Osteocyte (in vitro differentiated cells): ENCODE measurements at regions not wholly inside any gene's neighbourhood (a gene's known extent, or its start where the extent isn't known, plus 50 kb on each side); places are given as distances from the start of the nearest gene placed in this dataset.

Source experiments
- DNase-seq: peaks from one replicate; pipeline ENCODE4 v3.0.0; 2021; ENCODE audit warnings: mixed read lengths; ENCODE audit not compliant: unreplicated experiment; ENCODE audit errors: extremely low spot score
- H3K27ac Mint-ChIP-seq: one replicate; pipeline ENCODE4 v1.8.0; 2021; ENCODE audit warnings: mild to moderate bottlenecking, mixed read lengths; ENCODE audit not compliant: unreplicated experiment
- H3K27me3 Mint-ChIP-seq: one replicate; pipeline ENCODE4 v1.8.0; 2021; ENCODE audit warnings: mixed read lengths; ENCODE audit not compliant: unreplicated experiment
- H3K36me3 Mint-ChIP-seq: one replicate; pipeline ENCODE4 v1.8.0; 2021; ENCODE audit warnings: mixed read lengths; ENCODE audit not compliant: unreplicated experiment
- H3K4me1 Mint-ChIP-seq: one replicate; pipeline ENCODE4 v1.8.0; 2021; ENCODE audit warnings: mixed read lengths; ENCODE audit not compliant: unreplicated experiment
- H3K4me3 Mint-ChIP-seq: one replicate; pipeline ENCODE4 v1.8.0; 2021; ENCODE audit warnings: mild to moderate bottlenecking, moderate library complexity, mixed read lengths; ENCODE audit not compliant: unreplicated experiment
- H3K9me3 Mint-ChIP-seq: one replicate; pipeline ENCODE4 v1.8.0; 2021; ENCODE audit warnings: mixed read lengths; ENCODE audit not compliant: unreplicated experiment
- CTCF ChIP-seq: fragments of 200-600 bp; sonication (generic); IDR thresholded peaks from 2 replicates; pipeline ENCODE4 v1.5.0; 2021; ENCODE audit warnings: antibody characterized with exemption, mild to moderate bottlenecking, moderate library complexity

DNA sequence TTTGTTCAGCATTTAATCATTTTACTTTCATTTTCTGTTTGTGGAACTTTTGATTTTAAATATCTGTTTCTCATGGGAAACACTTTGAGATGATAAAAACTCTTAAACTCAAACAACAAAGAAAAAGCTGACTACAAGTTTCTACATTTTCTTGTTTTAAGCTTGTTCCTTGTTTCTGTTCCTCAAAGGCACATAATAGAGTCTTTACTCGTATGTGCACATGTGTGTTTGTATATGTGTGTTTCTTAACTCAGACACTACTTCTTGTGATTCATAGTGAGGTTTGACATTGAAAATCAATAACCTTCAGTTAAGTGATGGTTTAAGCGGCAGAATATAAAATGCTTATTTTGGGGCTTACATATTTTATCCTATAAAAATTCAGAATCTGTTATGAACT lies 786.7 kb upstream of the EPHA6 start:
- H3K36me3 Mint-ChIP-seq: no peaks in the 10 kb centered on the region
- DNase-seq: no peak

GRCh38 chr3:96039632-96040031 lies 774.8 kb upstream of the EPHA6 start:
- no peak for DNase-seq
- Mint-ChIP-seq H3K27ac (no peak overlapping the region), H3K27me3 (no peaks in the 10 kb centered on the region), H3K36me3 (no peaks in the 10 kb centered on the region), H3K4me1 (no peaks in the 10 kb centered on the region), H3K9me3 (no peaks in the 10 kb centered on the region), H3K4me3 (no peak overlapping the region)
- no peak for TF ChIP-seq CTCF

More for the DNA sequence above, 786.7 kb upstream of the EPHA6 start:
- Mint-ChIP-seq H3K4me1 (no peaks in the 10 kb centered on the region), H3K9me3 (no peaks in the 10 kb centered on the region), H3K4me3 (no peak overlapping the region), H3K27ac (no peak overlapping the region), H3K27me3 (no peaks in the 10 kb centered on the region)
- no peak for TF ChIP-seq CTCF

GRCh38 chr3:96059301-96059700 lies 755.1 kb upstream of the EPHA6 start:
- H3K27ac Mint-ChIP-seq: no peak overlapping the region
- no peaks in the 10 kb centered on the region for H3K4me1 Mint-ChIP-seq
- no peak for DNase-seq

DNA sequence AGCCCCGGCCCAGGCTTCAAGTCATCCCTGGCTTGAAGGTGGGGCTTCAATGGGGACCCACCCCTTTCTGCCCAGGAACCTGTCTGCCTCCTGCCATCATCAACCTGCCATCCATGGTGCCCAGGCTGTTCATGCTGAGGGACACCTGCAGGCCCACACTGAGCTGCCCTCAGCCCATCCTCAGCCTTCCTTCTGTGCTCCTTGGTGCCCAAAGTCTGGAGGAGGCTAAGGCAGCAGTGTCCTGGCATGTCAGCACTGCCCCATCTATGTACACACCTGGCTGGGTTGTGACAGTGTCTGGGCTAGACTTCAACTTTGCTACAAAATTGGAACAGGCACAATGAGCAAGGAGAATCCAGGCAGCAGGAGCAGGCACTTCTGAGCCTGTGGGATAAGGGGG lies 745.3 kb upstream of the EPHA6 start:
- H3K4me3 Mint-ChIP-seq: no peak overlapping the region
- no peaks in the 10 kb centered on the region for H3K27me3 Mint-ChIP-seq
- H3K27ac Mint-ChIP-seq: no peak overlapping the region
- no peak for TF ChIP-seq CTCF
- no peaks in the 10 kb centered on the region for H3K36me3 Mint-ChIP-seq
- H3K9me3 Mint-ChIP-seq: no peaks in the 10 kb centered on the region
- DNase-seq: no peak
- H3K4me1 Mint-ChIP-seq: no peaks in the 10 kb centered on the region

More at GRCh38 chr3:96059301-96059700, 755.1 kb upstream of the EPHA6 start:
- no peaks in the 10 kb centered on the region for H3K27me3 Mint-ChIP-seq
- no peaks in the 10 kb centered on the region for H3K9me3 Mint-ChIP-seq
- TF ChIP-seq CTCF: no peak
- no peaks in the 10 kb centered on the region for H3K36me3 Mint-ChIP-seq
- no peak overlapping the region for H3K4me3 Mint-ChIP-seq

GRCh38 chr3:96070678-96071077 lies 743.7 kb upstream of the EPHA6 start:
- Mint-ChIP-seq H3K4me1 (no peaks in the 10 kb centered on the region), H3K4me3 (no peak overlapping the region), H3K36me3 (no peaks in the 10 kb centered on the region), H3K27me3 (no peaks in the 10 kb centered on the region), H3K27ac (no peak overlapping the region), H3K9me3 (no peaks in the 10 kb centered on the region)
- no peak for TF ChIP-seq CTCF
- no peak for DNase-seq
